Muscle of arm (tissue), 1 donor: ENCODE measurements at regions not wholly inside any gene's neighbourhood (a gene's known extent, or its start where the extent isn't known, plus 50 kb on each side); places are given as distances from the start of the nearest gene placed in this dataset.
A peak's percentile ranks its signal among the peaks of the same experiment; 100 is the strongest.
"Not testable (repeated sequence)": the region's sequence is repeated elsewhere in the genome, so short reads cannot be mapped to it uniquely, and the experiment has no call there.

Source experiments
- DNase-seq: peaks from one replicate; pipeline ENCODE4 v3.0.0-alpha.2; 2013

DNA sequence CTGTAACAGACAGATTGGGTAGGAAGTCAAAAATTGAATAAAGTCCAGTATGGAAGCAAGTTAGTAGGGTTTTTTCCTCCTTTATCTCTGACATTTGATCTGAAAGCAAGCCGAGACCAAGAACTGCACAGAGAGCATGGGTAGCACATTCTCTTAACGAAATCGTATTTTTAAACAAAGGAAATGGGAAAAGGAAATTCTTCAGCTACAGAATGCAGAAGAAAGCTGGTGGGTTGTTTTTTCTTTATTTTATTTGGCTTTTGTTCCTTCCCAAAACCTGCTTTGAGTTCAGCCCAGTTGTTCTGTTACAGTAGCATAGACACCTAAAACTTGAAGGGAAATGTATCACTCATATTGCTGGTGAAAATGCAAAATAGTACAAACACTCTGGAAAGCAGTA is 397.0 kb downstream of the GBE1 start:
- no peak for DNase-seq

DNA sequence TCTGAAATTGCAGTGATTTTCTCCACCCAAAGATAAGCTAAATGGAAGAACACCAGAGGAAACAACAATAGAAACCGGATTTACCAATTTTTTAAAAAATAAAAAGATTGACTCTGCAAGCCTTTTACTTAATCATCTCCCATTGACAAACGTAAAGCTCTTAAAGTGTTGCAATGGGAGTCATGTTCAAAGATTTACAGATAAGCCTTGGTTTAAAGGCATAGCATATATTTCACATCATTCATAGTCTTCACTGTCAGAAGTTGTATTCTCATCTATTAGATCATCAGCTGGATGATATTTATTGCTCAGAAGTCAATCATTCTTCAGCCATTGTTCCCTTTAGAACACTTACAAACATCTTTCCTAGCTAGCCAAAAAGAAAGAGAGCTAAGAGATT is 397.6 kb downstream of the GBE1 start:
- DNase-seq = no peak

DNA sequence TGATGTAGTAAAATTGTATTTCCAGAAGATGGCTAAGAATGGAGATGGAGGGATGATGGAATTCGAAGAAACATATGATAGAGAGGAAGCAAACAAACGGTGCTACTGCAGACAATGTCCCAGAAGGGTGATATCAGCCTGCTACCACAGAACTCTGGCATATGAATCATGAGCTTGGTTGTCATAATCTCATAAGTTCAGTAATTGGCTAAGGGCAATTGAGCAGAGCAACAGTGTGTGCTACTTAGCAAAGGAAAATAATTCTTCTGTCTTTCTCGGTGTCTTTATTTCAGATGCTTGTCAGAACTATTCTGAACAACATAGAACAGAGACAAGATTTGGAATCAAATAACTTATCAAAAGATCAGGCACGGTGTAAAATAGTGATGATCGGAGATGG is 407.3 kb downstream of the GBE1 start:
- no peak for DNase-seq

DNA sequence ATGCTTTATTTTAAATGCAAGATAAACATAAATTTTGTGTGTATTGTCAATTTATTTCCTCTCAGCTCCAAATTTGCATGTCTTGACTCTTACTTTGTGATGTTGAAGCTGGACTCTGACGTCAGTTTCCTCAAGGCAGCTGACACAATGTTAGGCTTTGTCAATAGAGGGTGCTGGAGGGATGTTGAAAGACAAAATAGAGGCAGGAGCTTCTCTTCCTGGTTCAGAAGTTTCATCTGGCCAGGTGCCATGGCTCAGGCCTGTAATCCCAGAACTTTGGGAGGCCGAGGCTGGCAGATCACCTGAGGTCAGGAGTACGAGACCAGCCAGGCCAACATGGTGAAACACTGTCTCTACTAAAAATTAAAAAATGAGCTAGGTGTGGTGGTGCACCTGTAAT is 408.6 kb downstream of the GBE1 start:
- DNase-seq = no peak

DNA sequence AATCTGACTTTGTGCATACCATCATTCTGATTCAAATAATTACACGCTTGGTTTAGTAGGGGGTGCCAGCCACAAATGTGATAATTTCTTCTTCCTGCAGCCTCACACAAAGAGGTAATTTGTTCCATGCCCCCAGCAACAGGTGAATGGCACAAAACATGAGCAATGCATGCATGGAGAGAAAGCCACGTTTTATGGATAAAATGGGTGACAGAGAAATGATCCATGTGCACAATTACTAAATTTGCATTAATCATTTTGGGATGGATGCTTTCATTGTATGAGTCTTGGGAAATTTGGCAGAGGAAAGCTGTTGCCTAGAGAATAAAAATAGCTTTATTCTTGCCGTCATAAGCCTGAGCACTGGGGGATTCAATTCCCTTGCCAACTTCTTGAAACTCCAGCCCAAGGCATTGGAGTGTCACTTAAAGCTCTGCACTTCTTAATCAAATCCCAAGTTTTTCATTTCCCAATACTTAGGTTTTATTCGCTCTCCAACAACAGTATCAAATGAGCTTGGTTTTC is 411.6 kb downstream of the GBE1 start:
- no peak for DNase-seq

DNA sequence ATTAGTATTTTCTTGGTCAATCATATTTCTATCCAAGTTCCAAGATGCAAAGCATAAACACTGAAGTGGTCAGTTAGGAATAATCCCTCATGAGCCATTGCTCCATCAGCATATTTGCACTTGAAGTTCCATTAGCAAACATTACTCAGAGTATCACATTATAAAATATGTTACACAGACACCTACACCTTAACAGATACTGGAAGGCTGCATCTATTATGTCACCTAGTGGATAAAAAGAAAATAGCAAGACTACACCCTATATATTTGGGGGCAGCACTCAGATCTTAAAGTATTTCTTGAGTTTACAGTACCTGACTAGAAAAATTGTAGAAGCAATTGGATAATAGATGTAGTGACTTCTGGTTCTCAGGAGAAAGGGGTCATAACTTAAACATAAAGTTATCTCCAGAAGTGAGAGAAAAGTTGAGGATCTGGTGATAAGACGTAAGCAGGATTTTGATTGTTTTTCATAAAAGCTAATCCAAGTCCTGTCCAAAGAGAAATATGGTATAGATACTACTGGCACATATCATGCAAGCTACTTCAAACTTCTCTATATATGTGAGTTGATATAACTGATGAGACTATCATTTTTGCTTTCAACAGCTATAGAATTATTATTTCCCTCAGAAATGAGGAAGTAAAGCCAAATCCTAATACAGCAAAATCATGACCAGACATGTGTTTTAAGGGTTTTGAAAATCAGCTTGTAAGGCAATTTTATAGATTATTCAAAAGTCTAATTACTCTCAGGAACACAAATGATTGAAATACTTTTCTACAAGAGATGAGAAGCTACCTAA is 422.2 kb downstream of the GBE1 start:
- no peak for DNase-seq

DNA sequence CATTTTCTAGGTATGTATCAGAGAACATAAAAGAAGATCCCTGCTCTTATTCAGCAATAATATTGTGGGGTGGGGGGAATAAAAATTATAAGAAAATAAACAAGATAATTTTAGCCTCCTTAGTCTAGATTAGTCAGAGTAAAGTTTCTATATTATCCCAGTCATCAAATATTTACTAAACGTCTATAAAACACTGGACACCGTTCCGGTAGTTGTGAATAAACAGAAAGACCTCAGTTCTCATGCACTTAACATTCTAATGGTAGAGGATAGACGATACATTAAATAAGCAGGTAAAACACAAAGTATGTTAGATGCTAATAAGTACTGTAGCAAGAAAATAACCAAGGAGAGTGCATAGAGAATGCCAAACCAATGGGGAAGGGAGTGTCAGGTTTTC is 425.0 kb downstream of the GBE1 start:
- no peak for DNase-seq

DNA sequence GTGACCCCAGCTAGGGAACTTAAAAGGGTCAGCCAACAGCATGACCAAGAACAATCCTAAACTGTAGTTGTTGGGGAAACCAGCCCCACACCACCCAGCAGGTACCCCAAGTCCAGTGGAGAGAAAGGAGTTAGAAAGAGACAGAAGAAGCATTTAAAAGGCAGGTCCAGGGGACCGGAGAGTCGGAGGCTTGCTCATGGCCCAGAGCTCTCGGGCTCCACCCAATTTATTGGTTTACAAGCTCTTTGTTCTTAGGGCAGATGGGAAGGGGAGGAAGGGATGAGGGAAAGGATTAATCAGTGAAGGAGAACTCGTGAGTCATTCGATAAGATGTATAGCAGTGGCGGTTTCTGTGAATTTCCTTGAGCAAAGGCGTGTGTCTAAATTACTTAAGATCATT is 431.6 kb downstream of the GBE1 start:
- DNase-seq = not testable (repeated sequence)

DNA sequence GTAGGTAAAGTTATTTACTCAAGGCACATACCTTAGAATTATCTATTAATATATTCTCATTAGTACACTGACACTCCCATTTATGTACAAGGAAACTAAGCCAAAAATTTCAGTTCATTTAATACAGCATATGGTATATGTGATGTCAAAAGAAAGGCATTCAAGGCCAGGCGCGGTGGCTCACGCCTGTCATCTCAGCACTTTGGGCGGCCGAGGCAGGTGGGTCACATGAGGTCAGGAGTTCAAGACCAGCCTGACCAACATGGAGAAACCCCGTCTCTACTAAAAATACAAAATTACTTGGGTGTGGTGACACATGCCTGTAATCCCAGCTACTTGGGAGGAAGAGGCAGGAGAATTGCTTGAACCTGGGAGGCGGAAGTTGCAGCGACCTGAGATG is 435.2 kb downstream of the GBE1 start:
- no peak for DNase-seq

DNA sequence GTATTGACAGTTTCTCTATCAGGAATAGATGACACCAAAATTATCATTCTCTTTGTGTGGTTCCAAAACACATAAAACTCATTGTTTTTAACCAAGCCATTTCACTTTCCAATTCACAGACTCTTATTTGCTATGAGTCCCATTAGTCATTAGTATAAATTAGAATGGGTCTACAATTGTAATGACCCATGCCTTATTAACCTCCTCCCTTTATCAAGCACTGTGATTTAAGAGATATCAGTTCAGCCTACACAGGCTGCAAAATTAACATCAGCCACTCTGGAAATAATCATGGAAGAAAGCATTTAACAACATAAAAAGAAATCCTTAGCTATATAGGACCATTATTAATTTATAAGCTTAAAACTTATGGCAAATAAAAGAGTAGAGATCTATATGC is 440.6 kb downstream of the GBE1 start:
- DNase-seq = no peak

DNA sequence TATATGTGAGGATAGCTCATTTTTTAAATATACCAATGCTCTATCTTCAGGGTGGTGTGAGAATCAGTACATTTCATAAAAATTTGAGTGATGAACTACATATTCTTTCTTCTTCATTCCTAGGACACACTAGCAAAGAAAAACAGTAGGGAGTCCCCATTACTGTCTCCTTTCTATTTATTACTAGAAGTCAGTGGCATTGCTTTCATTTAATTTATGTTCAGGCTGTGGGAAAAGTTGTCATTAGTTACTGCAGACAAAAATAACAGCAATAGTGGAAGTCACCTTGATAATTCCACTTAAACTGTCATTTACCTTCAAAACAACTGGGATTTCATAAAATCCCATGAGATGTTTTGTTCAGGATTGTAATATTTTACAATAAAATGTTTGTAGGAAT is 446.4 kb downstream of the GBE1 start:
- no peak for DNase-seq

DNA sequence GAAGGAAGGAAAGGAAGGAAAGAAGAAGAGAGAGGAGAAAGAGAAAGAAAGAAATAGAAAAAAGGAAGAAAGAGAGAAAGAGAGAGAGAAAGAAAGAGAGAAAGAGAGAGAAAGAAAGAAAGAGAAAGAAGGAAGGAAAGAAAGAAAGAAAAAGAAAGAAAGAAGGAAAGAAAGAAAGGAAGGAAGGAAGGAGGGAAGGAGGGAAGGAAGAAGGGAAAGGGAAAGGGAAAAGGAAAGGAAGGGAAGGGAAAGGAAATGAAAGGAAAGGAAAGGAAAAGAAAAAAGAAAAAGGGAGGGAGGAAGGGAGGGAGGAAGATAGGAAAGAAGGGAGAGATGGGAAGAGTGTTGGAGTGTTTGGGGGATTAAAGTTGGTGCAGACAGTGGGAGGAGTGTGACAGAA is 450.1 kb downstream of the GBE1 start:
- no peak for DNase-seq

DNA sequence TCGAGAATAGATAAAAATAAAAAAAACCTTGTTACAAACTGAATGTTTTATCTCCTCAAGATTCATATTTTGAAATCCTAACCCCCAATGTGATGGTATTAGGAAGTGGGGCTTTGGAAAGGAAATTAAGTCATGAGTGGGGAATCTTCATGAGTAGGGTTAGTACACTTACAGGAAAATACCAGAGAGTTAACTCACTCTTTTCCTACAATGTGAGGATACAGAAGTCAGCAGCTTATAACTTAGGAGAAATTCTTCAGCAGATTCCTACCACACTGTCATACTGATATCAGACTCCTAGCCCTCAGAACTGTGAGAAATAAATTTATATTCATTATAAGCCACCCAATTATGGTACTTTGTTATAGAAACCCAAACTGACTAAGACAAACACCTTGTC is 453.1 kb downstream of the GBE1 start:
- DNase-seq = no peak

DNA sequence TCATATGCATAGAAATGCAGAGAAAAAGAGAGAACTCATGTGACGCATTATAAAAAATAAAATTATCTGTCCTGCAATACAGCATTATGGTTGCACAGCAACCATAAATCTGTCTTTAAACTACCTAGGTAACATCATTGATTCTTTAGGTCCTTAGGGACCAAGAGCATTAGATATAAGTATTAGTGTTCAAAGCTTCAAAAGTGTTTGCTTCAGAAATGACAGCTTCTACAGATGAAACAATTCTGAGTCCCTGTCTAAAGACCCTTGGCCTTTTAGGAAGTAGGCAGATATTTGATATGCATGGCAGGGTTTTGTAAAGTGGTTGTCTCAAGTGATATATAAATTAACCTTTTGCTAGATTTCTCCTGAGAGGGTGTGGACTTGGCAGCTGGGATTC is 454.2 kb downstream of the GBE1 start:
- DNase-seq = no peak

DNA sequence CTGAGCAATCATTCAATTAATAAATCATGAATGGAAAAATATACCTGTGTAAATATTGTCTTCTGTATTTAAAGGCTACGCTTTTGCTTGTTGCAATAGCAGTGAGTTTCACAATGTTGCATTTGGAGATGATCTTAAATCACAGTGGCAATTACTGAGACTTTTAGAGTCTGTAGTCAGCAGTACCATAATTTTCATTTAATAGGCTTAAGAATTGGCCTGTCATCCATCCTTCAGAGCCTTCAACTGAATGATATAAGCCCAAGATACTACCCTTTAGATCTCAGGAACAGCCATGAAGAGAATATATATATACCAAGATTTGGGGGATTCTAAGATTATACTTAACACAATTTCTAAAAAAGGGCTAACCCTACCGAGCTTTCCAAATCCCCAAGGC is 458.1 kb downstream of the GBE1 start:
- DNase-seq = no peak

DNA sequence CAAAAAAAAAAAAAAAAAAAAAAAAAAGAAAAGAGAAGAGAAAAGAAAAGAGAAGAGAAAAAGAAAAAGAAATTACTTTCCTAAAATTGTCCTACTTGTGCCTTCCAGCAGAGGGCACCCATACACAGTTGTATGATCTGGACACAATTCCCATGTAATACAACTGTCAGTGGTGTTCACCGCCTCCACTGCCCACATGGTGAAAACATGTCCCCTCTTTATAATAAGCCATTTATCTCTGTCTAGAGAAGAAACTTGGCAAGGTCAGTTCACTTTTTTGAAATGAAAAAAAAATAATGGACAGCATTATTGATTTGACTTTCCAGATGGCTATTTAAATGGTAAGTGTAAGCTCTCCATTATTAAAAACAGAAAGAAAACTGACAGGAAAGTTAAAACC is 459.4 kb downstream of the GBE1 start:
- DNase-seq = peak; percentile 15

DNA sequence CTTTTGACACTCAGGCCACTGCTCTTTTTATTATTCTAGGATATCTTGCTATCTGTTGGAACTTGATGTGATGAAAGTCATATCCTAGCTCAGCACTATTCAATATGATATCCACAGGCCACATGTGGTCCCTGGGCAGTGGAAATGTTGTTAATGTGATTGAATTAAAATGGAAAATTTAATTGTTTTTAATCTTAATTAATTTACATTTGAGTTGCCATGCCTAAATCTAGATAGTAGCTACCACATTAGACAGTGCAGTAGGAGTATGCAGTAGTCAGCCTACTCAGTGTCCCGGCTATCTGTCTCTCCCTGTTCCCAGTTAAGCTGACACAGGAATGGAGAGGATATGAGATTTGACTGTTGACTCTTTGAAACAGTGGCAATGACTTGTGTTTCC is 460.2 kb downstream of the GBE1 start:
- no peak for DNase-seq

DNA sequence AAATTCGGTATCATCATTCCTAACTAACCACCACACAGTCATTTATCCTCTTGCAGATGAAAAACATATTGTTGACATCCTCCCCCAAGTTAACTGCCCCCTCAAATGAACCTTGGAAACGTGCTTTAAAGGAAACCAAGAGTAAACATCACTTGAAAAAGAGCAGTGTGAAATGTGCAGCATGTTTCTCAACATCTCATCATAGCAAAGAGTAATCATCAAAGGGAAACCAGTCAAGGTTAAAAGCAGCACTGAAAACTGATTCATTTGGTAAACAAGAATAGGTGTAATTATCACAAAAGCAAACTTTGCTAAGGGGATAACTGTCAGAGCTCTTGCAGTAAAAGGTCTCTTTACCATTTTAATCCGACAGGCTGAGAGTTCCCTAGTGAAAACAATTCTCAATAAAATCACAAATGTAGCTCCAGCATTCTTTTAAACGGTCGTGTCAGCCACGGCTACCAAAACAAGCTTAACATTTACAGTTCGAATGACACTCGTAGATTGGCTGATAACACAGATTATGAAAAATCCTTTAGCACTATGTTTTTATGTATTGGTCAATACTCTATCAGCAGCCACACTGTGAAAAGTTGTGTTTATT is 461.0 kb downstream of the GBE1 start:
- DNase-seq = no peak

DNA sequence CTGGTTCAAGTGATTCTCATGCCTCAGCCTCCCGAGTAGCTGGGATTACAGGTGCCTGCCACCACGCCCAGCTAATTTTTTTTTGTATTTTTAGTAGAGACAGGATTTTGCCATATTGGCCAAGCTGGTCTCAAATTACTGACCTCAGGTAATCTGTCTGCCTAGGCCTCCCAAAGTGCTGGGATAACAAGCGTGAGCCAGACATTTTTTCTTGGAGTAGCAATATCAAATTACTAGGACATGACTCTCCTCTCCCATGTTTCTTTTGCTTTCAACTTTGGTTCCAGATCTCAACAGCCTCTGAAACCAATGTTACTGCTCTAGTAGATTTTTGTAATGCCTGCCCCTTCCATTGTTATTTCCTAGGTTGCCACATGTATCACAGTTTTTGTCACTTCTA is 462.0 kb downstream of the GBE1 start:
- no peak for DNase-seq

DNA sequence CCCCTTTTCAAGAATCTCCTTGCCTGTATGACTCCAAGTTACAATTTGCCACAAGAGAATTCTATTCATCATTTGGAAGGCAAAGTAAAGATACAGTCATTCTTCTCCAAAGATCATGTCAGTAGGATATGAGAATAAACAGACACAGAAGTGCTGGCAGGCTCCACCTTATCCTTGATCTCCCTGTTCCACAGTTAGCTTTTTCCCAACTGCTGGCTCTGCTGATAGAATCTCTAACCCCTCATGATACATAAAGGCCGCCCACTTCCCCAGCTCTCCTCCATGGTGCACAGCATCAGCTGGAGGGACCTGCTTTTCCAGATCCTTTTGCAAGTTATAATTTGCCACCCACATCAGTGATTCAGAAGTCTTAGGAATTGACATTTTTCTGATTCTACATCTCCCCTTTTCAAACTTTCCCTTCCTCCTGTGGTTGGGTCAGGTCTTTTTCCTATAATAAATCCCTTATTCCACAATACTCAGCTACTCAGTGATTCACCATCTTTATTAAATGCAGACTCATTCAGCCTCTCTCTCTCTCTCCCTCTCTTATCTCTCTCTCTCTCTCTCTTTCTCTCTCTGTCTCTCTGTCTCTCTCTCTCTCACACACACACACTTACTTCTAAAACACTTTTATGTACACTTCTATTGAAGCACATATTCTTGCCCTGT is 465.4 kb downstream of the GBE1 start:
- DNase-seq = no peak

DNA sequence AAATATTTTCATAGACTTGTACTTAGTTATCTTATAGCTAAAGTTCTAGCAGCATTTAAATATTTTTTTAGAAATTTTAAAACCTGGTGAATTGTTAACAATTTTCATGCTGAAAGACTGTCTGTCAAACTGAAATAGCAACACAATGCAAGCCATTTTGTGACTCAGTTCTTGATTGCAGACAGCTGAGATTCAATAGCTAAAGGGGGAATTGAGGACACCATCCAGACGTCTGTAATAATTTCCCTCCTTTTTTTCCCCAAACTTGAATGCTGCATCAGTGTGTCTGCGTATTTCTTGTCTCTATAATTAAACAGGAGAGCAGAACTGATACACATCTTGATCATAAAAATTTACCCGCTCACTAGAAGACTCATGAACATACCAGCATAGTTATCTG is 468.3 kb downstream of the GBE1 start:
- no peak for DNase-seq

DNA sequence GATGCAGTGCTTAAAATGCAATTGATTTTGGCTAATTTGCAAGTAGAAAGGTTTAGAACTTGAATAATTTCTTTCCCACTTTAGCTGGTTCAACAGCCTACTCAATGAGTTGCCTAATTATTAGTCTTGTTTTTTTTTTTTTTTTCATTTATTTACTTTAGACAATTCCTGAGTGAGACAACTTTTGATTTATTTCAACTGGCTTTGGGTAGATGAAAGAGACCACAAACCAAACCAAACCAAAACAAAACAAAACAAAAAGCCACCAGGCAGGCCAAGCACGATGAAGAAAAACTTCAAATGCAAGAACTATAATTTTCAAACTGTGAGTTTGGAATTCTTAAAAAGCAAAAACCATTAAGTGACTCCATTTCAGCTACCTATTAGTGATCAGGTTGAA is 469.9 kb downstream of the GBE1 start:
- DNase-seq = no peak

DNA sequence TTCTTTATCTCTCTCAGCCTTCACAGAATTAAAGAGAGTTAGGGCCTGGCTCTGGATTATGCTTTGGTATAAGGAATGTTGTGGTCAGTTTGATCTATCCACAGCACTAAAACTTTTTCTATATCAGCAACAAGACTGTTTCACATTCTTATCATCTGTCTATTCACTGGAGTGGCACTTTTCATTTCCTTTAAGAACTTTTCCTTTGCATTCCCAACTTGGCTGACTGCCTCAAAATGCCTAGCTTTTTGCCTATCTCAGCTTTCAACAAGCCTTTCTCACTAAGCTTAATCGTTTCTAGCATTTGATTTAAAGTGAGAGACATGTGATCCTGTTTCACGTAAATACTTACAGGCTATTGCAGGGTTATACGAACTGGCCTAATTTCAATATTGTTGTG is 471.8 kb downstream of the GBE1 start:
- DNase-seq = no peak
